ENCODE measurements at regions not wholly inside any gene's neighbourhood (a gene's known extent, or its start where the extent isn't known, plus 50 kb on each side); places are given as distances from the start of the nearest gene placed in this dataset.
"Not testable (repeated sequence)": the region's sequence is repeated elsewhere in the genome, so short reads cannot be mapped to it uniquely, and the experiment has no call there.

GRCh38 chr7:65792726-65793125 is 80.1 kb upstream of the VKORC1L1 start:
- H3K4me1 Mint-ChIP-seq, H3K27me3 Mint-ChIP-seq: not testable (repeated sequence)

GRCh38 chr7:65794671-65795391 is 78.0 kb upstream of the VKORC1L1 start:
- not testable (repeated sequence) for H3K4me3 Mint-ChIP-seq; H3K36me3 Mint-ChIP-seq (ENCODE audit: insufficient read depth); H3K9me3 Mint-ChIP-seq; DNase-seq (ENCODE audit: low spot score in 2 of 2); H3K27me3 Mint-ChIP-seq; H3K4me1 Mint-ChIP-seq; ATAC-seq (replicated peaks; ENCODE audit: extremely low read depth, poor library complexity, severe bottlenecking); H3K27ac Mint-ChIP-seq (ENCODE audit: low read depth)

More at GRCh38 chr7:65792726-65793125, 80.1 kb upstream of the VKORC1L1 start:
- ATAC-seq (replicated peaks; ENCODE audit: extremely low read depth, poor library complexity, severe bottlenecking); H3K36me3 Mint-ChIP-seq (ENCODE audit: insufficient read depth); H3K27ac Mint-ChIP-seq (ENCODE audit: low read depth); DNase-seq (ENCODE audit: low spot score in 2 of 2); H3K9me3 Mint-ChIP-seq; H3K4me3 Mint-ChIP-seq: not testable (repeated sequence)

DNA sequence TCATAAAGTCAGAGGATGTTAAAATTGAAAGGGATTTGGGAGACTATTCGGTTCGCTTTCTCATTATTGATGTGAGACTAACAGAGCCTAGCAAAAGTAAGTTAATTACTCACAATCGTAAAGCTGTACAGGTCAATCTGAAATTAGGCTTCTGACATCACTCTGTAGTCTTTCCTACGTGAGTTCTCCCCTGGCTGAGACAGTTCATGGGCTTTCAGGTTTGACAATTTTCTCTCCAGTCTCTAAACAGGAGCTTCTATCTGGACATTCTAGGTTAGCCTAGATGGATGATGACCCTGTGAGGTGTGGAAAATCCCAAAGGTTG is 77.5 kb upstream of the VKORC1L1 start:
- not testable (repeated sequence) for H3K27me3 Mint-ChIP-seq; H3K9me3 Mint-ChIP-seq; H3K27ac Mint-ChIP-seq (ENCODE audit: low read depth); DNase-seq (ENCODE audit: low spot score in 2 of 2); H3K36me3 Mint-ChIP-seq (ENCODE audit: insufficient read depth); H3K4me1 Mint-ChIP-seq; ATAC-seq (replicated peaks; ENCODE audit: extremely low read depth, poor library complexity, severe bottlenecking); H3K4me3 Mint-ChIP-seq

GRCh38 chr7:65796205-65796604 is 76.7 kb upstream of the VKORC1L1 start:
- H3K27ac Mint-ChIP-seq (ENCODE audit: low read depth): no peak overlapping the region
- no peaks in the 10 kb centered on the region for H3K27me3 Mint-ChIP-seq
- H3K4me1 Mint-ChIP-seq: peaks cover 8% of the 10 kb centered on the region
- no peaks in the 10 kb centered on the region for H3K9me3 Mint-ChIP-seq
- H3K4me3 Mint-ChIP-seq: no peak overlapping the region
- peaks cover 2% of the 10 kb centered on the region for H3K36me3 Mint-ChIP-seq (ENCODE audit: insufficient read depth)
- DNase-seq (ENCODE audit: low spot score in 2 of 2) (no peak), ATAC-seq (replicated peaks; ENCODE audit: extremely low read depth, poor library complexity, severe bottlenecking) (no peak)

DNA sequence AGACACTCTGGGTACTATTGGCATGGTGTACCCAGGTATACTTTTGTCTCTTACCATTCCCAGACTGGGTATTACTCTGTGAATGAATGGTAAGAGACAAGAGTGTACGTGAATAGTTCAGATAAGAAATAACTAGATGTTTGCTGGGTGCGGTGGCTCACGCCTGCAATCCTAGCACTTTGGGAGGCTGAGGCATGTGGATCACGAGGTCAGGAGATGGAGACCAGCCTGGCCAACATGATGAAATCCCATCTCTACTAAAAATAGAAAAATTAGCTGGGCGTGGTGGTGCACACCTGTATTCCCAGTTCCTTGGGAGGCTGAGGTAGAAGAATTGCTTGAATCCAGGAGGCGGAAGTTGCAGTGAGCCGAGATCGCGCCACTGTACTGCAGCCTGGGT is 75.8 kb upstream of the VKORC1L1 start:
- ATAC-seq (replicated peaks; ENCODE audit: extremely low read depth, poor library complexity, severe bottlenecking); H3K9me3 Mint-ChIP-seq; H3K27me3 Mint-ChIP-seq; H3K36me3 Mint-ChIP-seq (ENCODE audit: insufficient read depth); H3K4me1 Mint-ChIP-seq; DNase-seq (ENCODE audit: low spot score in 2 of 2); H3K27ac Mint-ChIP-seq (ENCODE audit: low read depth); H3K4me3 Mint-ChIP-seq: not testable (repeated sequence)

GRCh38 chr7:65797566-65797965 is 75.3 kb upstream of the VKORC1L1 start:
- not testable (repeated sequence) for ATAC-seq (replicated peaks; ENCODE audit: extremely low read depth, poor library complexity, severe bottlenecking); H3K4me3 Mint-ChIP-seq

DNA sequence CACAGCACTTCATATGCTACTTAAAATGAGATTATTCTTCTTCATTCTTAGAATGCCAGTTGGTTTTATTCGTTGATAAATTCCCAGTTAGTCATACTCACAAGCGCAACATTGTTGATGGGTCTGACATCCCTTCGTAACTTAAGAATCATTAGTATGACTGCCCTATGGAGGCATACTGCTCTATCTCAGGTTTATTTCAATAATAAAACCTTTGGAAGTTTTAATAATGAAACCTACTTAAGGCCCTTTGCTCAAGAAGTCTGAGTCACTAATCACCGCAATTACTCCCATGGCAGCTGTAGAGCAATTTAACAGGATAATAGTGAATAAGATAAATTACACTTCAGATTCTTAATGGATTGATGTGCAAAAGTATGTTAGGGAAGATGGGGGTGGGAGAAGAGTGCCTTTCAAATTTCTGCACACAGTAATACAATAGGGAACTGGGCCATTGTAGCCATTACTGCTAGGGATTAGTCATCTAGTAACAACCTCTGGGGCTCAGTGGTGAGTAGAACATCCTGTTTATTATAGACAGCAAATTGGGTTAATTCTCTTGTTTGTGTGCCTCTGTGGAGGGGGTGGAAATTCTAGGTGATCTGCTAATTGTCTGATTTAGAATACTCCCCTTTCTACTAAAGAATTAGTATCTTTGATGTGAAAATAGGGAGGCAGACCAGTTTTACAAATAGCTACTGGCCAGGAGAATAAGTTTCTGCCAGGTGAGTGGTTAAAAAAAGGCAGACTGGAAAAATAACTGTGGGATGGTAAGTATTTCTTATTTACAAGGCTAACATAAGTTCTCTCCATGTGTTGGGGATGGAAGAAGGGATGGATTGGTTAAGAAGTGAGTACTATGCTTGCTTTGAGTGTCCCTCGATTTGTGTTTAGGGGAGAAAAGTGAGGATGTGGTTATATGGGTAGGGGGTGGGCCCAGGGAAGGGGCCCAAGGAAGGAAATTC is 74.5 kb upstream of the VKORC1L1 start:
- no peak overlapping the region for H3K4me3 Mint-ChIP-seq
- no peak for DNase-seq (ENCODE audit: low spot score in 2 of 2)
- peaks cover 2% of the 10 kb centered on the region for H3K36me3 Mint-ChIP-seq (ENCODE audit: insufficient read depth)
- no peaks in the 10 kb centered on the region for H3K27me3 Mint-ChIP-seq
- no peaks in the 10 kb centered on the region for H3K9me3 Mint-ChIP-seq
- peak overlapping the region; percentile 47 for H3K27ac Mint-ChIP-seq (ENCODE audit: low read depth)
- peak; percentile 88 for ATAC-seq (replicated peaks; ENCODE audit: extremely low read depth, poor library complexity, severe bottlenecking)
- peaks cover 8% of the 10 kb centered on the region for H3K4me1 Mint-ChIP-seq

More at GRCh38 chr7:65797566-65797965, 75.3 kb upstream of the VKORC1L1 start:
- H3K27ac Mint-ChIP-seq (ENCODE audit: low read depth); H3K27me3 Mint-ChIP-seq; H3K36me3 Mint-ChIP-seq (ENCODE audit: insufficient read depth); DNase-seq (ENCODE audit: low spot score in 2 of 2); H3K9me3 Mint-ChIP-seq; H3K4me1 Mint-ChIP-seq: not testable (repeated sequence)

- H3K9me3 Mint-ChIP-seq; ATAC-seq (replicated peaks; ENCODE audit: extremely low read depth, poor library complexity, severe bottlenecking); H3K36me3 Mint-ChIP-seq (ENCODE audit: insufficient read depth); H3K4me3 Mint-ChIP-seq; H3K27ac Mint-ChIP-seq (ENCODE audit: low read depth); DNase-seq (ENCODE audit: low spot score in 2 of 2); H3K4me1 Mint-ChIP-seq; H3K27me3 Mint-ChIP-seq: not testable (repeated sequence)
Observed at GRCh38 chr7:65800191-65800590, 72.7 kb upstream of the VKORC1L1 start.

GRCh38 chr7:65800890-65801341 is 72.0 kb upstream of the VKORC1L1 start:
- Mint-ChIP-seq H3K27ac (ENCODE audit: low read depth) (no peak overlapping the region), H3K9me3 (no peaks in the 10 kb centered on the region), H3K36me3 (ENCODE audit: insufficient read depth) (peaks cover 2% of the 10 kb centered on the region), H3K4me1 (peaks cover 8% of the 10 kb centered on the region), H3K4me3 (no peak overlapping the region), H3K27me3 (no peaks in the 10 kb centered on the region)
- DNase-seq (ENCODE audit: low spot score in 2 of 2) (no peak), ATAC-seq (replicated peaks; ENCODE audit: extremely low read depth, poor library complexity, severe bottlenecking) (no peak)

DNA sequence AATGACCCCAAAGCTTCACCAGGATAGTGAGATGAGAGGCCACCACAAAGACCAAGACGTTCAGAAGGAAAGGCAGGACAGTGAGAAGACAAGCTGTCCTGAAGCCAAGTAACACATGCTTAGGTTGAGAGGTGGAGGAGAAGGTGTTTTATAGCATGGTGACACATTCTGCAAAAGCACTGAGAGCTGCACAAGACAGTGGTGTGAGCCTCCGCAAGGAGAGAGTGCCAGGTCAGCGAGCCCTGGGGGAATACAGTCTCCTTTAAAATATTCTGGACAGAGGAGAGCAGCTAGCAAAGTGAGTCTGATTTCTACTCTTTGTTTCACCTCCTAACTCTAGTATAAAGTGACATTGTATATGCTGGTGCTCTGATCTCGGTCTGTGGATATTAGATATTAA is 68.0 kb upstream of the VKORC1L1 start:
- no peaks in the 10 kb centered on the region for H3K36me3 Mint-ChIP-seq (ENCODE audit: insufficient read depth)
- ATAC-seq (replicated peaks; ENCODE audit: extremely low read depth, poor library complexity, severe bottlenecking): no peak
- H3K27me3 Mint-ChIP-seq: no peaks in the 10 kb centered on the region
- no peak for DNase-seq (ENCODE audit: low spot score in 2 of 2)
- no peak overlapping the region for H3K27ac Mint-ChIP-seq (ENCODE audit: low read depth)
- no peak overlapping the region for H3K4me3 Mint-ChIP-seq
- no peaks in the 10 kb centered on the region for H3K9me3 Mint-ChIP-seq
- H3K4me1 Mint-ChIP-seq: no peaks in the 10 kb centered on the region

GRCh38 chr7:65807067-65807466 is 65.8 kb upstream of the VKORC1L1 start:
- not testable (repeated sequence) for H3K27me3 Mint-ChIP-seq; H3K9me3 Mint-ChIP-seq; DNase-seq (ENCODE audit: low spot score in 2 of 2); ATAC-seq (replicated peaks; ENCODE audit: extremely low read depth, poor library complexity, severe bottlenecking); H3K4me3 Mint-ChIP-seq; H3K27ac Mint-ChIP-seq (ENCODE audit: low read depth); H3K36me3 Mint-ChIP-seq (ENCODE audit: insufficient read depth); H3K4me1 Mint-ChIP-seq

- H3K9me3 Mint-ChIP-seq: no peaks in the 10 kb centered on the region
- H3K27ac Mint-ChIP-seq (ENCODE audit: low read depth): no peak overlapping the region
- H3K27me3 Mint-ChIP-seq: no peaks in the 10 kb centered on the region
- DNase-seq (ENCODE audit: low spot score in 2 of 2) (no peak), ATAC-seq (replicated peaks; ENCODE audit: extremely low read depth, poor library complexity, severe bottlenecking) (no peak)
- no peak overlapping the region for H3K4me3 Mint-ChIP-seq
- H3K4me1 Mint-ChIP-seq: no peaks in the 10 kb centered on the region
- no peaks in the 10 kb centered on the region for H3K36me3 Mint-ChIP-seq (ENCODE audit: insufficient read depth)
Observed at GRCh38 chr7:65809259-65809981, 63.5 kb upstream of the VKORC1L1 start.
